Non-pigmented ciliary epithelial cell (primary cell): ENCODE measurements at regions not wholly inside any gene's neighbourhood (a gene's known extent, or its start where the extent isn't known, plus 50 kb on each side); places are given as distances from the start of the nearest gene placed in this dataset.
"Not testable (repeated sequence)": the region's sequence is repeated elsewhere in the genome, so short reads cannot be mapped to it uniquely, and the experiment has no call there.

ENCODE experiments used
- DNase-seq: peaks from one replicate; pipeline ENCODE4 v3.0.0-alpha.2; 2010; ENCODE audit warnings: low read depth

DNA sequence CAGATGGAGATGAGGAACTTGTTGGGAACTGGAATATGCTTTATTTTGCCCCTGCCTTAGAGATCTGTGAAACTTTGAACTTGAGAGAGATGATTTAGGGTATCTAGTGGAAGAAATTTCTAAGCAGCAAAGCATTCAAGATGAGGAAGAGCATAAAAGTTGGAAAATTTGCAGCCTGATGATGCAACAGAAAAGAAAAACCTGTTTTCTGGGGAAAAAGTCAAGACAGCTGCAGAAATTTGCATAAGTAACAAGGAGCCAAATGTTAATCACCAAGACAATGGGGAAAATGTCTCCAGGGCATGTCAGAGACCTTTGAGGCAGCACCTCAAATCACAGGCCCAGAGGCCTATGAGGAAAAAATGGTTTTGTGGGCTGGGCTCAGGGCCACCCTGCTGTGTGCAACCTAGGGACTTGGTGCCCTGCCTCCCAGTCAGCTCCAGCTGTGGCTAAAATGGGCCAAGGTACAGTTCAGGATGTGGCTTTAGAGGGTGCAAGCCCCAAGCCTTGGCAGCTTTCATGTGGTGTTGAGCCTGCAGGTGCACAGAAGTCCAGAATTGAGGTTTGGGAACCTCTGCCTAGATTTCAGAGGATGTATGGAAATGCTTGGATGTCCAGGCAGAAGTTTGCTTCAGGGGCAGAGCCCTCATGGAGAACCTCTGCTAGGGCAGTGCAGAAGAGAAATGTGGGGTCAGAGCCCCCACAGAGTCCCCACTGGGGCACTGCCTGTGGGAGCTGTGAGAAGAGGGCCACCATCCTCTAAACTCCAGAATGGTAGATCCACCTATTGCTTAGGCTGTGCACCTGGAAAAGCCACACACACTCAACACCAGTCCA lies 136.3 kb upstream of the RAB4A start:
- DNase-seq: not testable (repeated sequence)

DNA sequence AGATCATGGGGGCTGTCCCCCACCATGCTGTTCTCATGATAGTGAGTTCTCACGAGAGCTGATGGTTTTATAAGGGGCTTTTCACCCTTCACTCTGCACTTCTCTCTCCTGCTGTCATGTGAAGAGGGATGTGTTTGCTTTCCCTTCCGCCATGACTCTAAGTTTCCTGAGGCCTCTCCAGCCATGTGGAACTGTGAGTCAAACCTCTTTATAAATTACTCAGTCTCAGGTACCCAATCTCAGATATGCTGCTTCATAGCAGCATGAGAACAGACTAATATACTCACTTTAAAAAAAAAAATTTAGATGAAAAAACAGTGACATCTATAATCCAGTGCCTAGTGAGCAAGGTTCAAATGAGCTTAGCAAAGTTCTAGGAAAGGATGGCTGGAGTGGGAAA lies 135.1 kb upstream of the RAB4A start:
- no peak for DNase-seq

DNA sequence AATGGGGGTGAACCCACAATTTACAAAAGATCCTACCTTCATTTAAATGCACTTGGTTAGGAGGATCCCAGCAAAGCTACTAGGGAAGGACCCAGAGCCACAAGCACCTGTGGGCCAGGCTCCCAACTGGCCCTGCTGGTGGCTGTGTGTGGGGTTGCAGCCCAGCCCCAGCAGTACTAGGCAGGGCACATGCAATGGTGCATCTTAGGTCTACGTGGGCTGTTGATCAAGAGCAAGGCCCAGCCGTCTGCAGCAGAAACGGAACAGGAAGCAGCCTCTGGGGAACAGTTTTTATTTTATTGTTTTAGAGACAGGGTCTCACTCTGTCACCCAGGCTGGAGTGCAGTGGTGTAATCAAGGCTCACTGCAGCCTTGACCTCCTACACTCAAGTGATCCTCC lies 134.1 kb upstream of the RAB4A start:
- DNase-seq: no peak

DNA sequence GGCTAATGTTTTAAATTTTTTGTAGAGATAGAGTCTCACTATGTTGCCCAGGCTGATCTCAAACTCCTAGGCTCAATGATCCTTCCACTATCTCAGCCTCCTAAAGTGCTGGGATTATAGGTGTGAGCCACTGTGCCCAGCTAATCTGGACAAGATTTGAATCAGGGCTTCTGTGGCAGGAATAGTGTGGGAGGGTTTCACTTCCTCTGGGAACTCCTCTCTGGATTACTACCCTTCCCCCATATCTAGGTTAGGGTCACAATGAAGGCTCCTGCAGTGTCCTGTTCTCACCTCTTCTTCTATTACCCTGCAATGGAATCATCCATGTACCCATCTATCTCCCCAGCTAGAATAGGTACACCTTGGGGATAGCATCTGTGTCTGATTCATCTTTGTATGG lies 133.6 kb upstream of the RAB4A start:
- DNase-seq: no peak

DNA sequence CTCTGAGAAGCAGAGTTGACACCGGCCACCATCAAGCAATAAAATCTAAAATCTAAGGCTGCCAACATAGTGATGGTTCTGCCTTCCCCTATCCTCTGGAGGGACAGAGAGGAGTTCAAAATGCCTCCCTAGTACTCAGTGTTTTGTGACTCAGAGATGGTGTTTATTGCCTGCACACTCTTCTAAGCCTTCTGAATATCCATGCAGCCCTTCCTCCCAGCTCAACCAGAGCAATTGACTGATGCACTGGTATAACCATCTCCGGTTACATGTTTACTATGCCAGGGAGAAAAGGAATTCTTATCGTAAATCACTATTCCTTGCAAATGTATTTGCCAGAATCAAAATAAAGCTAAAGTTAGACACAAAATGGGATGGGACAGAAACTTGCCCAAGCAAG lies 132.9 kb upstream of the RAB4A start:
- DNase-seq: no peak

DNA sequence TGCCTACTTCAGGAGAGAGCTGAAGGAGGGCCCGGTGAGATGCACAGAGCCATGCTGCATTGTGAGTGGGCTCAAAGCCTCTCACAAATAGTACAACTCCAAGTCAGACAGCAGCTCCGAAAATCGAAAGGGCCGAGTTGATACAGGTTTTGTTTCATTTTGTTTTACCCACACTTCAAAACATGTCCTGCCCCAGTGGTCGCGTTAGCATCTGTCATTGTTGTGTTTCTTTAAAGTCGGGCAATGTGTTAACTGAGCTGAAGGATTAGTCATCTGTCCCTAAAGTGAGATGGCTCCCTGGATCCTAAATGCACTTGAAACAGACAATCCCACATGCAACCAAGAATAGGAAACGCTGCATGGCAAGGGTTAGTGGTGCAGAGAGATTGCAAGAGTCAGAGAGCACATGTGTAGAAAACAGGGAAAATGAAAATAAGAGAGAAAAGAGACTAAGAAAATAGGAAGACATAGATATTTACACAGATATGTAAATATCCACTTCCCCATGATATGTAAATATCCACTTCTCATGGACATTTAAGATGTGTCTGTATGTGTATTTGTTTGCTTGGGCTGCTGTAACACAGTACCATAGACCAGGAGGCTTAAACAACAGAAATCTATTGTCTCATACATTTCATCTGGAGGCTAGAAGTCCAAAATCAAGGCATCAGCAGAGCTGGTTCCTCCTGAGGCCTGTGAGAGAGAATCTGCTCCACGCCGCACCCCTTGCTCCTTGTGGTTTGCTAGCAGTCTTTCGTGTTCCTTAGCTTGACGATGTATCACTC lies 131.4 kb upstream of the RAB4A start:
- DNase-seq: no peak

DNA sequence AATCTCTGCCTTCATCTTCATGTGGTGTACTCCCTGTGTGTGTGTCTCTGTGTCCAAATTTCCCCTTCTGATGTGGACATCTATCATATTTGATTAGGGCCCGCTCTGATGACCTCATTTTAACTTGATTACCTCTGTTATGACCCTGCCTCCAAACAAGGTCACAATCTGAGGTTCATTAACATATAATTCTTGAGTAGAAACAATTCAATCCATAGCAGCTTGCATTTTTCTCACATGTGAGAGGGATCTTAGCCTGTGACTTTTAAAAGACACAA lies 130.9 kb upstream of the RAB4A start:
- no peak for DNase-seq

DNA sequence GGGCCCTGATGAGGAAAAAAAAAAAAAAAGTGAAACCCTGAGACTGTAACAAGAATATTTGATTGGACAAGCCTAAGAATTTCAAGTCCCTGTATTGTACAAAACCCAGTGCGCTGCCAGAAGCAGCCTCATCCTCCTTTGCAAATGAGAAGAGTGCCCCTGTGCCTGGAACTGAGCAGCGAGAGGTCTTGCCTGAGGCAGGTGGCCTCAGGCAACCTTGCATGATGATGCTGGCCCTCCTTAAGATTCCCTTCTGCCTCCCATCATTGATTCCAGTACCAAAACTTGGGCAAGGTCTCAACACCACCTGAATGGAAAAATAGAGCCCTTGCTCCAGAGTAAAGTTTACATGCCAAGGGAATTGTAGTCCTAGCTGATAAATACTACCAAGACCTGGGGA lies 129.6 kb upstream of the RAB4A start:
- DNase-seq: no peak

DNA sequence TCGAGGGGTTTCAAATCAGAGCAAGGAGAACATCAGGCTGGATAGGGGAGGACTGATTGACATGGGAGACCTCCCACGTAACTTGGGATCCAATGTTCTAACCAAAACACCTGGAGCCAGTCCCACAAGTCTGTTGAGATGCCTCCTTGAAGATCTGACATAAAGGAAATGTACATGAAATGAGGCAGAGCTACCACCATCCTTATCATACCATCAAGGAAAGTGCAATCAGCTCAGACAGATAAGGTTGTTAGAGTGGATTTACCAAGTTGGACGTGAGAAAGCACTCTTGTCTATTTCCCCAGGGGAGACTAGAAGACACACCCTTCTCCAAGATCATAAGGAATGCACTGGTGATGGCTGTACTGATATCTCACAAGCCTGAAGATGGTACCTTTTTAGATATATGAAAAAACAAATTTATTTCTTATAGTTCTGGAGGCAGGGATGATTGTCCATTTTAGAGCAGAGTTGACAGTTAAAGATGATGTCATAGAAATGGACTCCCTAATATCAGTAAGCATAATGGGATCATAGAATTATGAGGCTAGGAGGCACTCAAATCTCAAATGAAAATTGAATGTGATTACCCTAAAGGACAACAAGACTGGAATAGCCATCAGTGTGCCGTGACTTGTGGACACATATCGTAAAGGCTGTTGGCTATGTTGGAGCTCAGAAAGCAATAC lies 129.1 kb upstream of the RAB4A start:
- DNase-seq: no peak

DNA sequence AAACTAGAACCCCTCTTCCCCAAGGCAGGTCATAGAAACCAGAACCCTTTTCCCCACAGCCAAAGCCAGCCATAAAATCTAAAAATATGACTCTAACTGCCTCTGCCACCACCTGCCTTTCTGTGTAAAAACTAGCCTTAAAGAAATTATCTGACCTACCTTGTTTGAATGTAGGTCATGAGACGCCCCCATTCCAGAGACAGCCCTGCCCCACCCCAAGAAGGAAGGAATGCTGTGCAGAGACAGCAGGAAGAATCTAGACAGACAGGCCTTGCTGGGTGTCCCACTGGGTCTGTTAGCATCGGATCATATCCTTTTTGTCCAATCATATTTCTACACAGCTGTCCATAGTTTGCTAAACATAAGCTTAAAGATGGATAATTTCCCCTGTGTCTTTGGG lies 128.4 kb upstream of the RAB4A start:
- no peak for DNase-seq

DNA sequence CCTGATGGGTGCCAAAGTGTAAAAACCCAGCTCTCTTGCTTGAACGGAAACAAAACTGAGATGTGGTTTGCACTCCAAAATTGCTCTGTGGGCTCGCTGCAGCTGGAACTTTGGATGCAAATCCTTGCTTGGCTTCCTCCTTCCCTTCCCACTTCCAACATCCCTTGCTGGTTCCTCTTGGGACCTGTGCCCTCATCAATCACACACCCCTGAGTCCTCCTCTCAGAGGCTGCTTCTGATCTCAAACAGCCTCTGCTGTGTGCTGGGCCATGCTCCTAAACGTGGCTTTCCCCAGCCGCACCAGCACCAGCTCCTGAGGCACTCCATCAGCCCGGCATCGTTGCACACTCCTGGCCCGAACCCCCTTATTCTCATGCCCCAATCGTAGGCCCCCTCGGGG lies 124.3 kb upstream of the RAB4A start:
- DNase-seq: no peak

DNA sequence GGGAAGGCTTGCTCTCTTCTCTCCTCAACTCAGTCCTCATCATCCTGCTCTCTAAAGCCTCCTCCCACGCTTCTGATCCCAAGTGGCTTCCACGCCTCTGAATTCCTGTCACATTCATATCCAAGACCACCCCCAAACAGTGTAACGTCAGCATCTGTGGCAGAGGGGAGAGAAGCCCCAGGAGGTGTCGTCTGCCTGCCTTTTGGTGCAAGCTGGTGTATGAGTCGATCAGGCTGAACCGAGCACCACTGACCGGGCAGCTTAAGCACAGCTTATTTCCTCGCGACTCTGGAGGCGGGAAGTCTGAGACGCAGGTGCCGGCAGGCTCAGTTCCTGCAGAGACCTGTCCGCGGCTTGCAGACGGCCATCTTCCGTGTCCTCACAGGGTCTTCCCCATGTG lies 123.8 kb upstream of the RAB4A start:
- DNase-seq: no peak

DNA sequence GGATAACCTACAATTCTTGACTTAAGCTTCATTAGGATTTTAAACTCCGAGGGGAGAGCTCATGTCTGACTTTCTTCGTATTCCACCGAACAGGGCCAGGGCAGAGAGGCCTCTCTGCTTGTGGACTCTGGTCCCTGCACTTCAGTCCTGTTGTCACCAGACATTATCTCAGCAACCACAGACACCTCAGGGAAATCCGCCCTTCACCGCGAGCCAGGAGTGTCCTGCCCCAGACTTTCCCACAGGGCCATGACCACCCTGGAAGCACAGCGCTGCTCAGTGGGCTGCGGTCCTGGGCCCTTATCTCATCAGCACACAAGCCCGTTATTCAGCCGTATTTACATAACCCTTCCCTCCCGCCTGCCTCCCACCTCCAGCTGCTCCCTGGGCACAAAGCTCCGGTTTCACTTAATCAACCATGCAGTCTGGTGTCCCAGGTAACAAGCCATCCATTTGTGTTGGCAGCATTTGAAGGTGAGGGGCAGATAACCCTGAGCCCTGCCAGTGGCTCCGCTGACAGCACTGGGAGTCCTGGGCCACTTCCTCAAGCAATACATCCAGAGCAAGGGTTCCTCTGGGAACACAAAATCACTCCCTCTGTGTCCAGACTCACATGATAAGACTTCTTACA lies 122.8 kb upstream of the RAB4A start:
- DNase-seq: no peak

DNA sequence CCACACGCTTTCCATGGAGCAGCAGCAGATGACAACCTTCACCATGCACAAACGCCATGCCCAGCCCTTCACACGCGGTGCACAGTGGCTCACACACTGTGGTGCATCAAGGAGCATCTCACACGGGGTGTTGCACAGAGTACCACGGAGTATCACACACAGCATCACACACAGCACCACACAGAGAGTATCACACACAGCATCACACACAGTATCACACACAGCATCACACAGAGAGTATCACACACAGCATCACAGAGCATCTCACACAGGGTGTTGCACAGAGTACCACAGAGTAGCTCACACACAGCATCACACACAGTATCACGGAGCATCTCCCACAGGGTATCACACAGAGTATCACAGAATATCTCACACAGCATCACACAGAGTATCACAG lies 122.2 kb upstream of the RAB4A start:
- DNase-seq: no peak

DNA sequence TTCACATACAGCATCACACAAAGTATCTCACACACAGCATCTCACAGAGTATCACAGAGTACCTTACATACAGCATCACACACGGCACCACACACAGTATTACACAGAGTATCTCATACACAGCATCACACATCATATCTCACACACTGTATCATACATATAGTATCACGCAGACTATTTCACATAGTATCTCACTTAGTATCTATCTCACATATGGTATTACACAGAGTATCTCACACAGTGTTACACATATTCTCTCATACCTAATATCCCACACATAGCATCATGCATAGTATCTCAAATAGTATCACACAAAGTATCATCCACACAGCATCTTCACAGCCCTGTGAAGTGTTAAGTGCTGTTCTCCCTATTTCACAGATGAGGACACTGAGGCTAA lies 121.5 kb upstream of the RAB4A start:
- no peak for DNase-seq

DNA sequence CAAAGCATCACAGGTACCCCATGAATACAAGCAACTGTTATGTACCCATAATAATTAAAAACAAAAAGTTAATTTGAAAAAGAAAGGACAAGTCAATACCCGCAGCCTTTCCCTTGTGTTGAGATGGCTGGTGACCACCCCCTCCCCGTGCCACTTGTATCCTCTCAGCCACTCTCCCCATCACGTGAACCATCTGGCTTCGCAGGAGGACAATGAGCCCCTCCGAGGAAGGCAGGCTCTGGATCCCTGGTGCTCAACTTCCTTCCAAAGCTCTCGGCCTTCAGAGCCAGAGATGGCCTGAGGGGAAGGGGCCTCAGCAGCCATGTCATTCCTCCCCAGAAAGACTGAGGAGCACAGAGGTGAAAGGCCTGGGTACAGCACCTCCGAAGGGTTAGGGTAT lies 120.4 kb upstream of the RAB4A start:
- no peak for DNase-seq

DNA sequence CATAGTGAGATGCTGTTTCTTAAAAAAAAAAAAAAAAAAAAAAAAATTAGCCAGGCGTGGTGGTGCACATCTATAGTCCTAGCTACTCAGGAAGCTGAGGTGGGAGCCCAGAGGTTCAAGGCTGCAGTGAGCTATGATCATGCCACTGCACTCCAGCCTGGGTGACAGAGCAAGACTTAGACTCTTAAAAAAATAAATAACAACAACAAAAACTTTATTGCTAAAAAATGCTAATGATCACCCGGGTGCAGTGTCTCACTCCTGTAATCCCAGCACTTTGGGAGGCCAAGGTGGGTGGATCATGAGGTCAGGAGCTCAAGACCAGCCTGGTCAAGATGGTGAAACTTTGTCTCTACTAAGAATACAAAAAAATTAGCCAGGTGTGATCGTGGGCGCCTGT lies 119.5 kb upstream of the RAB4A start:
- DNase-seq: not testable (repeated sequence)

DNA sequence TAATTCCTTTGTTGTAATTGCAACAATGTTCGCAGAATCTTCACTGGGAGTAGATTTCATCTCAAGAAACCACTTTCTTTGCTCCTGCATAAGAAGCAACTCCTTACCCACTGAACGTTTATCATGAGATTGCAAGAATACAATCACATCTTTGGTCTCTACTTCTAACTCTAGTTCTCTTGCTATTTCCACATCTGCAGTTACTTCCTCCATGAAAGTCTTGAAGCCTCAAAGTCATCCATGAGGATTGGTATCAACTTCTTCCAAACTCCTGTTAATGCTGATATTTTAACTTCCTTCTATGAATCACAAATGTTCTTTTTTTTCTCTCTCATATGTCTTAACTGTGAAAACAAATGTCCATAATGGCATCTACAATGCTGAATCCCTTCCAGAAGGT lies 118.6 kb upstream of the RAB4A start:
- no peak for DNase-seq

DNA sequence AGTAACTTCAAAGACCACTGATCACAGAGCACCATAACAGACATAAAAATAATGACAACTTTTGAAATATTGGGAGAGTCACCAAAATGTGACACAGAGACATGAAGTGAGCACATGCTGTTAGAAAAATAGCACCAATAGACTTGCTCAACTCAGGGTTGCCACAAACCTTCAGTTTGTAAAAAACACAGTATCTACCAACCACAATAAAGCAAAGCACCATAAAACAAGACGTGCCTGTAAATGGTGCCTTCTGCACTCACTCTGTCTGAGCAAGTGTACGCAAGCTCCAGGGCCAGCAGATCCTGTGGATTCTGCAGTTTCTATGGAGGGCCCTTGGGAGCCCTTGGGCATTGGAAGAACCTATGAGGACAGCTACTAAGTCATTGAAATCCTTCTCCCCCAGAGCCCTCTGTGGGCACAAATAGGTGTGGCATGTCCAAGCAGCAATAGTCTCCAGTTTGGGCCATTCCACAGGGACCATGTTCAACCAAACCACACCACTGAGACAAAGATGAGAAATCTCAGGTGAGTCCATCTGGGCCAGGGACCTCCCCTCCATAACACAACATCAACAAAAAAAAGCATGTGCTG lies 116.9 kb upstream of the RAB4A start:
- no peak for DNase-seq

DNA sequence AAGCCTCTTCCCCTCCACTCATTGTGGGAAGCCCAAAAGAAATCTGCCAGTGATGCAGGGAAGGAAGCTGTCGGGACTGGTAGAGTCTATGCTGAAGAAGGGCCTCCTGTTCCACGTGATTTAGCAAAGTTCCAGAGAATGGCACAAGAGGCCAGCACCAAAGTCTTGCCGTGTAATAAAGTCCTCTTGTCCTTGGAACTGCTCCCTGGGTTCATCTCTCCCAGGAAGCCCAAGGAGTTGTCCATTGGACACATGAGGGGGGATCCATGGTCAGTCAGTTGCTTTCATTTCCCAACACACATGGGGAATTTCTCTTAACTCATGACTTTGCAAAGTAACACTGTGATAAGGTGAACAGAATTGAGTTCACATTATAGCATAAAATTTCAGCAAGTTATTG lies 116.1 kb upstream of the RAB4A start:
- DNase-seq: no peak

DNA sequence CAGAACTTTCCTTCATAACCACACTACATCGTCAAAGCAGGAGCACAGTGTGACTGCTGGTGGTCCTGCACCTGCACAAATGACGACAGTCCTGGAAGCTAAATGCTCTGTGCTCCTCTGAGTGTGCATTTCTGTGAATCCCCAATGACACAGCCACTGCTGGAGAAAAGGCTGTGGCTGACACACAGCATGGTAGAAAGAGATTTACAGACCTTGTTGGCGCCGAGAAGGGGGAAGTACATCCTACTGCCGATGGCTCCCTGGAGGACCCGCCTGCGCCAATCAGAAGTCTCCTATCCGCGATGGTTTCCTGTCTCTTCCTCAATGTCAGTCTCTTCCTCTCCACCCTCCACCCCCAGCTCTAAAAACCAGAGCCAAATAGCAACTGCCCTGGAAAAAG lies 115.4 kb upstream of the RAB4A start:
- DNase-seq: no peak

DNA sequence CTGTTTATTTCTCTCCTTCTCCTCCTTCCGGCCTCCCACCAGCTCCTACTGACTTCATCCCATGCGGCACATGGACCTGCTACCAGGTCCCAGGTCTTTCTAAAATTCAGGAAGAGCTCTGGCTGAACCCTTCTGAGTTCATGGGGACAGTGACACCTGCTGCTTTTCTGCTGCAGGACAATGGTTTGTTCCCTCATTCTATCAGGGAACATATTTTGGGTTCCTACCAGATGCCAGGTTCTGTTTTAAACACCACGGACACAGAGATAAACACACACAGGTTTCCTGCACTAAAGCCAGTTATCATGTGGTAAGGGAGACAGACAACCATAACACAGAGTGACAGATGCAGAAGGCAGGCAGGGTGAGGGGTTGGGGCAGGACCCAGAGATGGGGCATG lies 114.0 kb upstream of the RAB4A start:
- no peak for DNase-seq
